Liver (tissue), 8 donors: ENCODE measurements at regions not wholly inside any gene's neighbourhood (a gene's known extent, or its start where the extent isn't known, plus 50 kb on each side); places are given as distances from the start of the nearest gene placed in this dataset.

Experiments used
- DNase-seq: peaks from one replicate; pipeline ENCODE4 v3.0.0-alpha.2; 2017; ENCODE audit warnings: low spot score
- H3K27ac ChIP-seq, 2 donors: one replicate each; pipeline ENCODE4 v1.7.0; 2013; ENCODE audit warnings: inconsistent platforms in 2 of 2, low read length in 2 of 2, control low read depth in 1 of 2, low read depth in 1 of 2, mild to moderate bottlenecking in 1 of 2
- H3K27me3 ChIP-seq, 4 donors: one replicate each; pipeline versions ENCODE4 v1.6.1 to v1.7.0; 2013; ENCODE audit warnings: low read length in 3 of 4, inconsistent platforms in 1 of 4, mild to moderate bottlenecking in 1 of 4, moderate library complexity in 1 of 4; ENCODE audit not compliant: control insufficient read depth in 4 of 4, insufficient read depth in 4 of 4
- H3K36me3 ChIP-seq, 4 donors: one replicate each; pipeline versions ENCODE4 v1.6.1 to v1.7.0; 2013; ENCODE audit warnings: low read length in 3 of 4, mild to moderate bottlenecking in 3 of 4, low read depth in 1 of 4, moderate library complexity in 1 of 4; ENCODE audit not compliant: control insufficient read depth in 4 of 4, insufficient read depth in 3 of 4
- H3K4me1 ChIP-seq, 4 donors: one replicate each; pipeline versions ENCODE4 v1.6.1 to v1.7.0; 2013; ENCODE audit warnings: low read length in 3 of 4, mild to moderate bottlenecking in 3 of 4, moderate library complexity in 1 of 4; ENCODE audit not compliant: control insufficient read depth in 4 of 4, insufficient read depth in 4 of 4
- H3K4me3 ChIP-seq, 3 donors: one replicate each; pipeline versions ENCODE4 v1.6.1 to v1.7.0; 2013; ENCODE audit warnings: low read length in 3 of 3, control low read depth in 1 of 3, low read depth in 1 of 3, mild to moderate bottlenecking in 1 of 3
- H3K9ac ChIP-seq, 2 donors: one replicate each; pipeline ENCODE4 v1.7.0; 2013; ENCODE audit warnings: low read length in 2 of 2, mild to moderate bottlenecking in 2 of 2, moderate library complexity in 2 of 2, control low read depth in 1 of 2, low read depth in 1 of 2
- H3K9me3 ChIP-seq, 4 donors: one replicate each; pipeline versions ENCODE4 v1.6.1 to v1.7.0; 2013; ENCODE audit warnings: low read length in 3 of 4; ENCODE audit not compliant: control insufficient read depth in 4 of 4
- ATF3 ChIP-seq: IDR thresholded peaks from 2 replicates; pipeline ENCODE4 v1.6.1; 2016; ENCODE audit warnings: antibody characterized with exemption
- EGR1 ChIP-seq, 2 donors: IDR thresholded peaks; 2 replicates each; pipeline ENCODE4 v1.6.1; 2016 to 2018; ENCODE audit warnings: antibody characterized with exemption in 2 of 2, low read depth in 2 of 2
- FOXA1 ChIP-seq: IDR thresholded peaks from 2 replicates; pipeline ENCODE4 v1.6.1; 2016; ENCODE audit warnings: antibody characterized with exemption
- FOXA2 ChIP-seq: IDR thresholded peaks from 2 replicates; pipeline ENCODE4 v1.6.1; 2016; ENCODE audit warnings: antibody characterized with exemption
- HNF4G ChIP-seq: IDR thresholded peaks from 2 replicates; pipeline ENCODE4 v1.6.1; 2016; ENCODE audit warnings: antibody characterized with exemption
- JUND ChIP-seq, 2 donors: IDR thresholded peaks; 2 replicates each; pipeline ENCODE4 v1.6.1; 2016; ENCODE audit warnings: antibody characterized with exemption in 2 of 2
- NR2F2 ChIP-seq: IDR thresholded peaks from 2 replicates; pipeline ENCODE4 v1.6.1; 2016; ENCODE audit warnings: antibody characterized with exemption
- RAD21 ChIP-seq, 2 donors: IDR thresholded peaks; 2 replicates each; pipeline ENCODE4 v1.6.1; 2016; ENCODE audit warnings: antibody characterized with exemption in 2 of 2, mild to moderate bottlenecking in 2 of 2
- RXRA ChIP-seq, 2 donors: IDR thresholded peaks; 2 replicates each; pipeline ENCODE4 v1.6.1; 2017 to 2018; ENCODE audit warnings: antibody characterized with exemption in 2 of 2, mild to moderate bottlenecking in 1 of 2
- SP1 ChIP-seq: IDR thresholded peaks from 2 replicates; pipeline ENCODE4 v1.6.1; 2018; ENCODE audit warnings: antibody characterized with exemption, mild to moderate bottlenecking
- YY1 ChIP-seq: IDR thresholded peaks from 2 replicates; pipeline ENCODE4 v1.6.1; 2016; ENCODE audit warnings: antibody characterized with exemption, mild to moderate bottlenecking
- ZBTB33 ChIP-seq: IDR thresholded peaks from 2 replicates; pipeline ENCODE4 v1.6.1; 2016; ENCODE audit warnings: antibody characterized with exemption
- WGBS: extraction: QIAGEN DNeasy Blood & Tissue Kit; methylation state at CpG from one replicate; pipeline ENCODE4 v1.1.7; 2013; 5-methylcytosine and 5-hydroxymethylcytosine counted together
- TF ChIP-seq, protein P1 (sequence below): fragments of 150-350 bp; IDR thresholded peaks from 2 replicates; pipeline ENCODE4 v1.5.1; 2017; ENCODE audit warnings: improper control_type of control experiment, low read depth, low read length; ENCODE audit not compliant: missing input control
- TF ChIP-seq, protein P2 (sequence below): IDR thresholded peaks from 2 replicates; pipeline ENCODE4 v1.6.1; 2016; ENCODE audit warnings: antibody characterized with exemption, mild to moderate bottlenecking
- donor health status: healthy.
- donor health status: healthy.
- donor health status: healthy.
- donor health status: healthy.
- donor health status: healthy.

DNA sequence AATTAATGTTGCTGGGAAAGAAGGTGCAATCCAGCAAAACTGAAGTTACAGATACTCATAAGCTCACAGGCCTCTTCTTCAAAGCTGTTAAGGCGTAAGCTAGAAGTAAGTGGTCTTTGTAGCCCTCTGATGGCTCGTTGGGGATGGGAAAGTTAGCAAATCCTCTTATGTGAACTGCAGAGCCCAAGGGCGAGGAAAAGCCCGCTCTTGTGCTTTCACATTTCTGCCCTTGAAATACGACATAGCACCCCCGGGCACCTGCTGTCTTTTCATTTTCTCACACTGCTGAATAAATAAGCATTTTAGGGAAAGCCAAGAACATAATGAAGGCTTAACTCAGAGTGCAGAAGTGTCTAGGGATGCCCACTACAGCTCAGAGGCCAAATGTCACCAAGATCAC, 73.1 kb upstream of the SORBS2 start:
- Histone ChIP-seq H3K36me3 (no peaks in the 10 kb centered on the region), H3K9ac (no peak overlapping the region), H3K27ac (no peak overlapping the region), H3K9me3 (peaks cover 0 to 4% (median 2%) of the 10 kb centered on the region in 4 donors), H3K4me1 (peaks cover 0 to 10% (median 2%) of the 10 kb centered on the region in 4 donors), H3K27me3 (no peaks in the 10 kb centered on the region), H3K4me3 (no peak overlapping the region)
- WGBS: 90% methylated on average over 6 of the region's 6 CpGs
- no peak for TF ChIP-seq ZBTB33
- TF ChIP-seq, protein P1, sequence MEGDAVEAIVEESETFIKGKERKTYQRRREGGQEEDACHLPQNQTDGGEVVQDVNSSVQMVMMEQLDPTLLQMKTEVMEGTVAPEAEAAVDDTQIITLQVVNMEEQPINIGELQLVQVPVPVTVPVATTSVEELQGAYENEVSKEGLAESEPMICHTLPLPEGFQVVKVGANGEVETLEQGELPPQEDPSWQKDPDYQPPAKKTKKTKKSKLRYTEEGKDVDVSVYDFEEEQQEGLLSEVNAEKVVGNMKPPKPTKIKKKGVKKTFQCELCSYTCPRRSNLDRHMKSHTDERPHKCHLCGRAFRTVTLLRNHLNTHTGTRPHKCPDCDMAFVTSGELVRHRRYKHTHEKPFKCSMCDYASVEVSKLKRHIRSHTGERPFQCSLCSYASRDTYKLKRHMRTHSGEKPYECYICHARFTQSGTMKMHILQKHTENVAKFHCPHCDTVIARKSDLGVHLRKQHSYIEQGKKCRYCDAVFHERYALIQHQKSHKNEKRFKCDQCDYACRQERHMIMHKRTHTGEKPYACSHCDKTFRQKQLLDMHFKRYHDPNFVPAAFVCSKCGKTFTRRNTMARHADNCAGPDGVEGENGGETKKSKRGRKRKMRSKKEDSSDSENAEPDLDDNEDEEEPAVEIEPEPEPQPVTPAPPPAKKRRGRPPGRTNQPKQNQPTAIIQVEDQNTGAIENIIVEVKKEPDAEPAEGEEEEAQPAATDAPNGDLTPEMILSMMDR: no peak
- TF ChIP-seq RAD21 (IDR thresholded peaks at IDR 0.05): no peak
- no peak for TF ChIP-seq RXRA (IDR thresholded peaks at IDR 0.05)
- no peak for TF ChIP-seq NR2F2
- no peak for TF ChIP-seq EGR1 (IDR thresholded peaks at IDR 0.05; ENCODE audit: low read depth in 2 of 2)
- no peak for TF ChIP-seq YY1
- TF ChIP-seq ATF3: no peak
- TF ChIP-seq FOXA2: no peak
- no peak for TF ChIP-seq JUND (IDR thresholded peaks at IDR 0.05)
- TF ChIP-seq SP1: no peak
- no peak for TF ChIP-seq HNF4G
- TF ChIP-seq, protein P2, sequence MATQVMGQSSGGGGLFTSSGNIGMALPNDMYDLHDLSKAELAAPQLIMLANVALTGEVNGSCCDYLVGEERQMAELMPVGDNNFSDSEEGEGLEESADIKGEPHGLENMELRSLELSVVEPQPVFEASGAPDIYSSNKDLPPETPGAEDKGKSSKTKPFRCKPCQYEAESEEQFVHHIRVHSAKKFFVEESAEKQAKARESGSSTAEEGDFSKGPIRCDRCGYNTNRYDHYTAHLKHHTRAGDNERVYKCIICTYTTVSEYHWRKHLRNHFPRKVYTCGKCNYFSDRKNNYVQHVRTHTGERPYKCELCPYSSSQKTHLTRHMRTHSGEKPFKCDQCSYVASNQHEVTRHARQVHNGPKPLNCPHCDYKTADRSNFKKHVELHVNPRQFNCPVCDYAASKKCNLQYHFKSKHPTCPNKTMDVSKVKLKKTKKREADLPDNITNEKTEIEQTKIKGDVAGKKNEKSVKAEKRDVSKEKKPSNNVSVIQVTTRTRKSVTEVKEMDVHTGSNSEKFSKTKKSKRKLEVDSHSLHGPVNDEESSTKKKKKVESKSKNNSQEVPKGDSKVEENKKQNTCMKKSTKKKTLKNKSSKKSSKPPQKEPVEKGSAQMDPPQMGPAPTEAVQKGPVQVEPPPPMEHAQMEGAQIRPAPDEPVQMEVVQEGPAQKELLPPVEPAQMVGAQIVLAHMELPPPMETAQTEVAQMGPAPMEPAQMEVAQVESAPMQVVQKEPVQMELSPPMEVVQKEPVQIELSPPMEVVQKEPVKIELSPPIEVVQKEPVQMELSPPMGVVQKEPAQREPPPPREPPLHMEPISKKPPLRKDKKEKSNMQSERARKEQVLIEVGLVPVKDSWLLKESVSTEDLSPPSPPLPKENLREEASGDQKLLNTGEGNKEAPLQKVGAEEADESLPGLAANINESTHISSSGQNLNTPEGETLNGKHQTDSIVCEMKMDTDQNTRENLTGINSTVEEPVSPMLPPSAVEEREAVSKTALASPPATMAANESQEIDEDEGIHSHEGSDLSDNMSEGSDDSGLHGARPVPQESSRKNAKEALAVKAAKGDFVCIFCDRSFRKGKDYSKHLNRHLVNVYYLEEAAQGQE: no peak
- DNase-seq: no peak

DNA sequence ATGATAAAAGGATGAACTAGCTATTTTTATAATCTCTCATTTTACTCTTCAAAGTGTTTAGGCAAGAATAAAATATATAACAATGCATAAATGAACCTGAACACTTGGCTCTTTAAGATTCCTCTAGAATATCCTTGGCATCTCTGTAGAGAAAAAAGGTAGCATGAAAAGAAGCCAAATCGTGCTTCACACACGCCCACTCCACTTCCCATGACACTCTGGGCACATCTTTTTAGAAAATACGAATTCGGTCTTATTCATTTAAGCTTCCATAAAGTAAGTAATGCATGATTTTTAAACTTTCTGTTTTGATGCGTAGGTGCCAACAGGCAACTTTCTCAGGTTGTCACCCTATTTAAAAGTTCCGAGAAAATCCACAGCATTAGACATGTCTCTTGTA, 73.6 kb upstream of the SORBS2 start:
- DNase-seq: no peak
- Histone ChIP-seq H3K36me3 (no peaks in the 10 kb centered on the region), H3K4me3 (no peak overlapping the region), H3K27me3 (no peaks in the 10 kb centered on the region), H3K9me3 (peaks cover 0 to 4% (median 2%) of the 10 kb centered on the region in 4 donors), H3K27ac (no peak overlapping the region), H3K9ac (no peak overlapping the region), H3K4me1 (peaks cover 0 to 7% (median 0%) of the 10 kb centered on the region in 4 donors)
- TF ChIP-seq FOXA1: no peak
- no peak for TF ChIP-seq SP1
- no peak for TF ChIP-seq ZBTB33
- 82% methylated on average over 6 of the region's 6 CpGs for WGBS
